ENCODE measurements at regions not wholly inside any gene's neighbourhood (a gene's known extent, or its start where the extent isn't known, plus 50 kb on each side); places are given as distances from the start of the nearest gene placed in this dataset.

DNA sequence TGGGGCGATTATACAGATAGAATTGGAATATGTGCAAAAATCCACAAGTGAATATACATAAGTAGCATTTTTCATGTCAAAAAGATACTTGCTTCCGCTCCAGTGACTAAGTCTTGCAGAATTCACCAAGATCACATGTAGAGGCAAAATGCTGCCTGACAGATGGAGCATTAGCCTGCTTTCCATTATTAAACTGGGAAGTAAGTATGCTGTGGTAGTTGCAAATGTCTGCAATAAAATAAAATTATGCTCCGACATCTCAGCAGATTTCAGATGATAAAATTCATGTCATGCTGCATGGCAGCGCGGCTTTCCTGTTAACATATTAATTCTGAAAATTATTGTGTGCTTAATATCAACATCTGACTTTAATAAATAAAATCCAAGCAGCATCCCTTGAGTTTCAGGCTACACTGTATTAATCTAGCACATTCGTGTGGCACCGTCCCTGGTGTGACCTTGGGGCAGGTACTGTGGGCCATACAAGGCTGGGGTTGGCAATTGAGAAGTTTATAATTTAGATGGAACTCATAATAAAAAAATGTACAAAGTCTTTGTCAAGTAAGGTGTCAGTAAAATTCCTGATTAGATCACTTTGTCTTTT, 366.4 kb upstream of the ZP4 start:
- intact Hi-C loops (cut with micrococcal nuclease; ENCODE audit: unreplicated experiment): no loop called here

DNA sequence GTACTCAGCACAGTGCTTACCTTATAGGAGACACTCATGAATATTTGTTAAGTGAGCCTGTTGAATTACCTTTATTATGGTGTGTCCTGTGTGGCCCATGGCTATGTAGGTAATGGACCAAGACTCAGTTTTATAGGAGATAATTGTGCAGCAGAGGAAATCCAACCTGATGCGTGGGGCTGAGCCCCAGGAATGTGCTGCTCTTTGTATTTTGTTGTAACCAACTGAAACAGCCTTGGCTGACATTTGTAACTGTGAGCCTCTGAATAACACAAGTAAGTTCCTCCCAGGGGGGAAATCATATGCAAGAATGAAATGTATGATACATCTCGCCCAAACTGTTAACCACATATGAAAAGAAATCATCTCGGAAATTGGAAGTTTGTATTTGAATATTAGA, 364.2 kb upstream of the ZP4 start:
- Histone ChIP-seq H3K9me3 (ENCODE audit: insufficient read depth, low read depth) (no peaks in the 10 kb centered on the region), H4K20me1 (ENCODE audit: insufficient read depth) (no peaks in the 10 kb centered on the region), H2AFZ (no peak overlapping the region), H3K9me2 (ENCODE audit: insufficient read depth) (no peaks in the 10 kb centered on the region), H3K27me3 (ENCODE audit: insufficient read depth, low read depth) (no peaks in the 10 kb centered on the region), H3K36me3 (ENCODE audit: low read depth) (no peaks in the 10 kb centered on the region), H3F3A (ENCODE audit: insufficient read depth, low read depth) (no peaks in the 10 kb centered on the region), H3K79me2 (ENCODE audit: low read depth) (no peaks in the 10 kb centered on the region), H3K4me1 (replicated peaks; ENCODE audit: insufficient read depth) (no peaks in the 10 kb centered on the region), H3K4me2 (no peak overlapping the region), H3K4me3 (no peak overlapping the region), H3K27ac (no peak overlapping the region)
- ChIA-PET CTCF (no interaction called here), POLR2A (ENCODE audit: unreplicated experiment) (no interaction called here)
- no peak for DNase-seq
- intact Hi-C loops (cut with micrococcal nuclease; ENCODE audit: unreplicated experiment): loop anchor here (5.0 kb wide), 1 partner anchor 1722 kb away; no protein-coding TSS in a partner anchor
- TF ChIP-seq, protein P1, sequence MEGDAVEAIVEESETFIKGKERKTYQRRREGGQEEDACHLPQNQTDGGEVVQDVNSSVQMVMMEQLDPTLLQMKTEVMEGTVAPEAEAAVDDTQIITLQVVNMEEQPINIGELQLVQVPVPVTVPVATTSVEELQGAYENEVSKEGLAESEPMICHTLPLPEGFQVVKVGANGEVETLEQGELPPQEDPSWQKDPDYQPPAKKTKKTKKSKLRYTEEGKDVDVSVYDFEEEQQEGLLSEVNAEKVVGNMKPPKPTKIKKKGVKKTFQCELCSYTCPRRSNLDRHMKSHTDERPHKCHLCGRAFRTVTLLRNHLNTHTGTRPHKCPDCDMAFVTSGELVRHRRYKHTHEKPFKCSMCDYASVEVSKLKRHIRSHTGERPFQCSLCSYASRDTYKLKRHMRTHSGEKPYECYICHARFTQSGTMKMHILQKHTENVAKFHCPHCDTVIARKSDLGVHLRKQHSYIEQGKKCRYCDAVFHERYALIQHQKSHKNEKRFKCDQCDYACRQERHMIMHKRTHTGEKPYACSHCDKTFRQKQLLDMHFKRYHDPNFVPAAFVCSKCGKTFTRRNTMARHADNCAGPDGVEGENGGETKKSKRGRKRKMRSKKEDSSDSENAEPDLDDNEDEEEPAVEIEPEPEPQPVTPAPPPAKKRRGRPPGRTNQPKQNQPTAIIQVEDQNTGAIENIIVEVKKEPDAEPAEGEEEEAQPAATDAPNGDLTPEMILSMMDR (conservative IDR thresholded peaks at IDR 0.05): no peak
- TF ChIP-seq EZH2 (IDR thresholded peaks at IDR 0.05; ENCODE audit: low read depth): no peak
- no TSS peak for BruUV-seq (replicated peaks)

More for the DNA sequence above, 366.4 kb upstream of the ZP4 start:
- H3K4me2 ChIP-seq: no peak overlapping the region
- H2AFZ ChIP-seq: no peak overlapping the region
- ChIA-PET CTCF (no interaction called here), POLR2A (ENCODE audit: unreplicated experiment) (no interaction called here)
- no peaks in the 10 kb centered on the region; the same call in 1 of the 2 replicates for H4K20me1 ChIP-seq (ENCODE audit: insufficient read depth)
- DNase-seq: no peak
- no peaks in the 10 kb centered on the region for H3K79me2 ChIP-seq (ENCODE audit: low read depth)
- no peaks in the 10 kb centered on the region for H3K9me3 ChIP-seq (ENCODE audit: insufficient read depth, low read depth)
- no peaks in the 10 kb centered on the region for H3F3A ChIP-seq (ENCODE audit: insufficient read depth, low read depth)
- no peak overlapping the region for H3K4me3 ChIP-seq
- no peaks in the 10 kb centered on the region for H3K27me3 ChIP-seq (ENCODE audit: insufficient read depth, low read depth)
- H3K27ac ChIP-seq: no peak overlapping the region
- H3K9me2 ChIP-seq (ENCODE audit: insufficient read depth): no peaks in the 10 kb centered on the region
- TF ChIP-seq, protein P1 (conservative IDR thresholded peaks at IDR 0.05): no peak
- TF ChIP-seq EZH2 (IDR thresholded peaks at IDR 0.05; ENCODE audit: low read depth): no peak
- H3K36me3 ChIP-seq (ENCODE audit: low read depth): no peaks in the 10 kb centered on the region
- BruUV-seq (replicated peaks): no TSS peak
- no peaks in the 10 kb centered on the region for H3K4me1 ChIP-seq (replicated peaks; ENCODE audit: insufficient read depth)

DNA sequence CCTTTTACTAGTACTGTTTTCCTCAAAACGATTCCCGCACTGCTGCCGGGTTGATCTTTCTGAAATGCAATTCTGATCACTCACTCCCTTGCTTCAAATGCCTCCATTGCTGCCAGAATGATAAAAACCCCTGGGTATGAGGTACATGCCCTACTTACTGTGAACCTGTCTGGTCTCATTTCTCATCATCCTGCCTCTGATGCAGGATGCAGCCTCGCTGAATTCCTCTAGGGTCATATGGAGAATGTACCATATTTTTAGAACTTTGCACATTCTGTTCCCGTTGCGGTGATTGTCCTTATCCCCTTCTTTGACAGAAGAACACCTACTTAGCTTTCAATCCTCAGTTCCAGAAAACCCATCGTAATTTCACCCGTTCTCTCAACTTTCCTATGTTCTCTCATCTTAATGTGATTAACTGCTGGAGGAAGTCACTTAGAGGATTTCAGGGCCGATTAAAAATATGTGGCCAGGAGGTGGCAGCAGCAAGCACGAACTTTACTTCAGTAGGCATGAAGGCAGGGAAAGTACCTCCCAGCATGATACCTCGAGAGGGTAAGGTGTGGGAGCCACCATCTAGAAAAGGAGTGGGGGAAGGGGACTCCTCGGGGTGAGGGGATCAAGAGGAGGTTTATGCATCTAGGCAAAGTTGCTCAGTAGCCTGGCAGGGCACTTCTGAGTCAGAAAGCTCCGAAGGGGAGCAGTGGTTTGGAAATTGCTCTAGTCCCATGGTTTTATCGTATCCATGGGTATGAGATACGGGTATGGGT, 361.5 kb upstream of the ZP4 start:
- TF ChIP-seq, protein P1 (conservative IDR thresholded peaks at IDR 0.05): peak; percentile 71
- no peak for TF ChIP-seq EZH2 (IDR thresholded peaks at IDR 0.05; ENCODE audit: low read depth)
- ChIA-PET POLR2A (ENCODE audit: unreplicated experiment) (no interaction called here), CTCF (no interaction called here)
- no peaks in the 10 kb centered on the region for H3F3A ChIP-seq (ENCODE audit: insufficient read depth, low read depth)
- peak in 1 of 2 experiments; percentile 26 for DNase-seq
- no peaks in the 10 kb centered on the region for H4K20me1 ChIP-seq (ENCODE audit: insufficient read depth)
- H3K79me2 ChIP-seq (ENCODE audit: low read depth): no peaks in the 10 kb centered on the region
- intact Hi-C loops (cut with micrococcal nuclease; ENCODE audit: unreplicated experiment): loop anchor here (2.0 to 5.0 kb wide), 2 partner anchors 699 to 1725 kb away; no protein-coding TSS in a partner anchor
- BruUV-seq (replicated peaks): no TSS peak
- H3K36me3 ChIP-seq (ENCODE audit: low read depth): no peaks in the 10 kb centered on the region
- H2AFZ ChIP-seq: no peak overlapping the region
- H3K4me1 ChIP-seq (replicated peaks; ENCODE audit: insufficient read depth): no peaks in the 10 kb centered on the region
- no peaks in the 10 kb centered on the region for H3K27me3 ChIP-seq (ENCODE audit: insufficient read depth, low read depth)
- H3K27ac ChIP-seq: no peak overlapping the region
- no peaks in the 10 kb centered on the region for H3K9me3 ChIP-seq (ENCODE audit: insufficient read depth, low read depth)
- H3K9me2 ChIP-seq (ENCODE audit: insufficient read depth): no peaks in the 10 kb centered on the region
- H3K4me2 ChIP-seq: no peak overlapping the region
- no peak overlapping the region for H3K4me3 ChIP-seq
